ENCODE measurements at regions not wholly inside any gene's neighbourhood (a gene's known extent, or its start where the extent isn't known, plus 50 kb on each side); places are given as distances from the start of the nearest gene placed in this dataset.

DNA sequence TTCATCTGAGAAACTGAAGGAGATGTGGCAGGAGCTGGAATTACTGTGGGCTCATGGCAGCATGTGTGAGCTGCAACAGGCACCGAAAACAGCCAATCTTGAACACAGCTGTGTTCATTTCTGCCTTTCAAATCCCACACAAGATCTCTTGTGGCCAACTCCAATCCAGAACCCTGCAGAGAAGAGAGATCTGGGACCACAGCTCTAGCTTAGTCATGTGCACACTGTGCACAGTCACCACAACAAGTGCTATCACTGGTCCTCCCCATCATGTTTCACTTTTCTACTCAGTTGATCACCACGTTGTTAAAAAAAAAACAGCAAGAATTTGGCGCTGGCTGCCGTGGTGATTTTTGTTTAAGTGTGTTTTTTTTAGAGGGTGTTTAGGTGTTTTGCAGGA lies 254.5 kb upstream of the ELAC2 start:
- TF ChIP-seq, protein P1, sequence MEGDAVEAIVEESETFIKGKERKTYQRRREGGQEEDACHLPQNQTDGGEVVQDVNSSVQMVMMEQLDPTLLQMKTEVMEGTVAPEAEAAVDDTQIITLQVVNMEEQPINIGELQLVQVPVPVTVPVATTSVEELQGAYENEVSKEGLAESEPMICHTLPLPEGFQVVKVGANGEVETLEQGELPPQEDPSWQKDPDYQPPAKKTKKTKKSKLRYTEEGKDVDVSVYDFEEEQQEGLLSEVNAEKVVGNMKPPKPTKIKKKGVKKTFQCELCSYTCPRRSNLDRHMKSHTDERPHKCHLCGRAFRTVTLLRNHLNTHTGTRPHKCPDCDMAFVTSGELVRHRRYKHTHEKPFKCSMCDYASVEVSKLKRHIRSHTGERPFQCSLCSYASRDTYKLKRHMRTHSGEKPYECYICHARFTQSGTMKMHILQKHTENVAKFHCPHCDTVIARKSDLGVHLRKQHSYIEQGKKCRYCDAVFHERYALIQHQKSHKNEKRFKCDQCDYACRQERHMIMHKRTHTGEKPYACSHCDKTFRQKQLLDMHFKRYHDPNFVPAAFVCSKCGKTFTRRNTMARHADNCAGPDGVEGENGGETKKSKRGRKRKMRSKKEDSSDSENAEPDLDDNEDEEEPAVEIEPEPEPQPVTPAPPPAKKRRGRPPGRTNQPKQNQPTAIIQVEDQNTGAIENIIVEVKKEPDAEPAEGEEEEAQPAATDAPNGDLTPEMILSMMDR (IDR thresholded peaks at IDR 0.05 in 8 of 11, conservative IDR thresholded peaks at IDR 0.05 in 3 of 11), result no peak
- TF ChIP-seq POLR2A (IDR thresholded peaks at IDR 0.05) (no peak), POLR2AphosphoS5 (IDR thresholded peaks at IDR 0.05) (no peak)

All from spleen (tissue), 7 donors.